ENCODE measurements at regions not wholly inside any gene's neighbourhood (a gene's known extent, or its start where the extent isn't known, plus 50 kb on each side); places are given as distances from the start of the nearest gene placed in this dataset.
A peak's percentile ranks its signal among the peaks of the same experiment; 100 is the strongest.
"Not testable (repeated sequence)": the region's sequence is repeated elsewhere in the genome, so short reads cannot be mapped to it uniquely, and the experiment has no call there.

DNA sequence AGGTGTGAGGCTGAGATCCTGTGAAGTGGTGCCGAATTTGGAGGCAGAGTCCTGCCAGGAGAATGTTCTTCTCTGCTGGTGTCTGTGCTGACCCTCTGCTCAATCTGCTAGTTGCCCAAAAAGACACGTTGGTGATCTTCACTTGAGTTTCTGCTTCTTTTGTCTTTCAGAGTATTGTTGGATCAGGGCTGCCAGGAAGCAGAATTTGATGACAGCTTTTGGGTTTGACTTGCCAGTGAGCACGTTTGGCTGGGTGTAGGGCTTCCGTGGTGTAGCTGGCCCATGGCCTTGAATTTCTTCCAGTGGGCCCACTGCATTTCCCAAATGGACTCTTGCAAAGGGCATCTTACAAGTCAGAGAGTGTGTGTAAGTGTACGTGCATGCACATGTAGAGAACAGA is 183.9 kb upstream of the IRF2BP2 start:
- not testable (repeated sequence) for H3K4me3 ChIP-seq, H3K27me3 ChIP-seq, H3K9me3 ChIP-seq, H3K27ac ChIP-seq, H3K36me3 ChIP-seq, ATAC-seq, H3K4me1 ChIP-seq
- 63% methylated on average over 2 of the region's 5 CpGs; no CpG with 5 or more reads in 1 of the 2 donors for WGBS, 2 donors (ENCODE audit: low coverage in 1 of 2)

DNA sequence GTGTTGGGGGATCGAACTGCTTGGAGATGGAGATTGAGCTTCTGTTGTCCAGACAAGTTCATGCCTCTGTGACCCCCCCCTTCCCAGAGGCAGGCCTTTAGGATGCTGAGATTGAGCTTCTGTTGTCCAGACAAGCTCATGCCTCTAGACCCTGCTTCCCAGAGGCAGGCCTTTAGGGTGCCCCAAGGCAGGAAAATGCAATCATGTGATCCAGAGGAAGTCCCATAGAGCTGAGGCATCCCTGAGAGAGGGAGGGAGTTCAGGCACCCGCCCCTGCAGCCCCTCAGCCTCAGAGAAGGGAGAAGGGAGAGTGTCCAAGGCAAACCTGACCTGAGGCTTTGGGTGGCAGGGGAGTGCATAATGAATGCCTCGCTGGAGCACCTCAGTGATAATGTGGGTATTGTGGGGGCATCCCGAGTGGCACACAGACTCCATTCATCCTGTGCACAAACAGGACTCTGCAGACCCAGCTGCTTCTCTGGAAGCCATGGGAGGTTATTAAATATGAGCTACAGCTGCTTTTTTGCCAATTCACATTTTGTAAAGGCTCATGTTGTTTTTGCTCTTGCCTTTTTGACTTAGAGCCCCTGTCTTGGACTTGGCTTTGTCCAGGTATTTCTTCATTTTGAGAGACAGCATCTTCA is 182.4 kb upstream of the IRF2BP2 start:
- WGBS, 2 donors (ENCODE audit: low coverage in 1 of 2): 85% methylated on average over 3 of the region's 4 CpGs; no CpG with 5 or more reads in 1 of the 2 donors
- not testable (repeated sequence) for H3K4me1 ChIP-seq, H3K9me3 ChIP-seq, H3K4me3 ChIP-seq, H3K27me3 ChIP-seq, H3K27ac ChIP-seq, H3K36me3 ChIP-seq
- ATAC-seq: peak; percentile 14

DNA sequence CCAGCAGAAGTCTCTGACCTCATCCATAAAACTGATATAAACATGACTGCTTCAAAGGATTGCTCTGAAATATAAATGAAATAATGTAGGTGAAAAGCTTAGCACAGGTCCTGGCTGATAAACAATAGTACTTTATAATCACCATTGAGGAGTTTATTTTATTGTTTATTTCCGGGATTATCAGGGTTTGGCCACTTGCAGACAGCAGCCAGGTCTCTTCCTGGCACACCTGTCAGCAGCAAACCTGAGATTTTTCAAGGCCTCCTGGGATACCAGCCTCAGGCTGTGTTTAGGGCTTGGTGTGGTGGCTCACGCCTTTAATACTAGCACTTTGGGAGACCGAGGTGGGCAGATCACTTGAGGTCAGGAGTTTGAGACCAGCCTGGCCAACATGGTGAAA is 181.6 kb upstream of the IRF2BP2 start:
- H3K27me3 ChIP-seq, H3K4me1 ChIP-seq, ATAC-seq, H3K36me3 ChIP-seq, H3K4me3 ChIP-seq, H3K9me3 ChIP-seq, H3K27ac ChIP-seq: not testable (repeated sequence)
- 40% methylated on average over 1 of the region's 3 CpGs; no CpG with 5 or more reads in 1 of the 2 donors for WGBS, 2 donors (ENCODE audit: low coverage in 1 of 2)

DNA sequence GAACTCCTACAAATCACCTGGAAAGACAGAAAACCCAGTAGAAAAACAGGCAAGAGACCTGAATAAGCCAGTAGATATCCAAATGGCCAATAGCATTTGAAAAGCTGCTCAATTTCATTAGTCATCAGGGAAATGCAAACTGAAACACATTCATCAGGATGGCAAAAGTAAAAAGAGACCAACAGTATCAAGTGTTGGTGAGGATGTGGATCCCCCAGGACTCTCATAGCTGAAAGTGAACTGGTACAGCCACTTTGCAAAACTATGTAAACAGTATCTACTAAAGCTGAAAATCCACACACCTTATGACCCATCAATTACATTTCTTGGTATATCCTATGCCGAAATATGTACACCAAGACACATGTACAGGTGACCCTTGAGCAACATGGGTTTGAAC is 180.4 kb upstream of the IRF2BP2 start:
- WGBS, 2 donors (ENCODE audit: low coverage in 1 of 2): no CpG with 5 or more reads among the region's 1 CpG
- H3K4me3 ChIP-seq, H3K27me3 ChIP-seq, H3K36me3 ChIP-seq, H3K27ac ChIP-seq, H3K9me3 ChIP-seq, H3K4me1 ChIP-seq, ATAC-seq: not testable (repeated sequence)

DNA sequence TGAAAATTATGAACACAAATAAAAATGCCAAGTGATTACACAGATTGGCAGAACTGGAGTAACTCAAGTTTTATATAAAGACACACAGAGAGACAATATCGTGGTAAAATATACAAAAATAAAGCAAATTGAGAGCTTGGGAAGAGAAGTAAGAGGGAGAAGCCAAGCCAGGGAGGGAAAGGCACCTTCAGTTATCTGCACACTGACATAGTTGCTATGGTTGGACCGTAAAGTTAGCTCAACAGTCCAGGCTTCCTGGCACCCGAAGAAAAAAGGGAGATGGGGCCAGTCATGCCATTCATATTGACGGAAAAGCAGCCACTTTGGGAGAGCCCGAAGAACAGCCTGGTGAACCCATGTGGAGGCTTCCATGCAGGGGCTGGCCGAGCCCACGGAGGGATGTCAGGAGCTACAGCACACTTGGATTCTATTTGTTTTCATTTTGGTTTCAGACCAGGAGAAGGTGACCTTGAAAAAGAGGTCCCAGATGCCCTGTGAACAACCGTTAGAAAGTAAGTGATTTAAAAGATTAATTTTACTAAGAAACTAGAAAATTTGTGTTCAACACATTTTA is 177.1 kb upstream of the IRF2BP2 start:
- ATAC-seq, H3K36me3 ChIP-seq, H3K4me1 ChIP-seq, H3K4me3 ChIP-seq, H3K27ac ChIP-seq, H3K9me3 ChIP-seq: not testable (repeated sequence)
- WGBS, 2 donors (ENCODE audit: low coverage in 1 of 2): 67 to 69% methylated on average over 2 of the region's 8 CpGs
- H3K27me3 ChIP-seq: peaks cover 11% of the 10 kb centered on the region

DNA sequence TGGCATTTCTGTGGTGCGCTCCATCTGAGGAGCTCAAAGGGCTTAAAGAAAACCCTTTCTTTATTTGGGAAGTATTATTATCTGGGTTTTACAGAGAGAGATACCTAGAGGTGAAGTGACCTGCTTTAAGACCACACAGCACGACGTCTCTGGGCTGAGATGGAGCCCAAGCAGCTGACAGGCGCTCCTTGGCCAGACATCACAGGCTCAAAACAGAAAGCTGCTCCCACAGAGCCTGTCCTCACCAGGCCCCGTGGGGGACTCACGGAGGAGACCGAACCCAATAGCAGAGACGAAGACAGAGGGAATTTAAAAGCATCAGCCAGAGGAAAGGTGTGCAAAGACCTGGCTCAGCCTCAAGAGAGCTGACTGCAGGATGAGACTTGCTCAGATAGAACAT is 175.9 kb upstream of the IRF2BP2 start:
- H3K4me3 ChIP-seq, ATAC-seq, H3K36me3 ChIP-seq, H3K9me3 ChIP-seq, H3K4me1 ChIP-seq, H3K27ac ChIP-seq: not testable (repeated sequence)
- H3K27me3 ChIP-seq: peaks cover 21% of the 10 kb centered on the region
- no CpG with 5 or more reads among the region's 8 CpGs for WGBS, 2 donors (ENCODE audit: low coverage in 1 of 2)

DNA sequence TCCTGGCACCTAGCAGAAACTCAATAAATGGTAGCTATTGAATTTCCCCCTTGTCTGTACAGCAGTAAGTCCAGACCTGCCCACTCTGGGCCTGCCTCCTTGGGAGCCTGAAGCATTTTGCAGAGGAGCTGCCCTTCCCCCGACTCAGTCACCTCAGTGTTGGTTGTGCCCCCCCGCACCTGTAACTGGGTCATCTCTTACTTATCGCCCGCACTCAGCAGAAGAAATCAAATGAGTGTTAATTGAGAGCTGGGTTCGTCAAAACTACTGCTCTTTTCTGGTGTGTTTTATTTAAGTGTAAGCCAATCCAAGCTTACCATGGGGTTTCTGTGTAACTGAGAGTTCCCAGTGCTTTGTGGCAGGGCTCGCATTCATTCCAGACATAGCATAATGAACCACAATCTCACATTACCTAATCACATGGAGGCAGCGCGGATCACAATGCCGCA is 175.5 kb upstream of the IRF2BP2 start:
- not testable (repeated sequence) for H3K9me3 ChIP-seq, H3K27ac ChIP-seq, H3K36me3 ChIP-seq, H3K4me3 ChIP-seq, ATAC-seq, H3K4me1 ChIP-seq
- WGBS, 2 donors (ENCODE audit: low coverage in 1 of 2): 90% methylated on average over 2 of the region's 9 CpGs; no CpG with 5 or more reads in 1 of the 2 donors
- peaks cover 26% of the 10 kb centered on the region for H3K27me3 ChIP-seq

DNA sequence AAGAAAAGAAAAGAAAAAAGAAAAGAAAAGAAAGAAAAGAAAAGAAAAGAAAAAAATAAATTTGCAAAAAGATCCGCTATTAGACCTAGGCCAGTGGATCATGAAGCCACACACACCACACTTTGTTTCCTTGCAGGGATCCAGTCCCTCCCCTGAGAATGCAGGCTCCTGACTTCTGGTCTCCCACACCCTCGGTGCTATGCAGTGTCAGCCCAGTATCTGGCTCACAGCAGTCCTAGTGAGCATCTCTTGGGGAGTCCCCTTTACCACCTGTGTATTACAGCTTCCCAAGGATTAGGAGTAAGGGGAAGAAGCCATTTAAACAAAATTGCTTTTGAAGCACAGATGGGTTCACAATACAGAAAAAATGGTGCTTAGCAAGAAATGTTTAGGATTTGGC is 174.1 kb upstream of the IRF2BP2 start:
- not testable (repeated sequence) for H3K27ac ChIP-seq, H3K4me1 ChIP-seq, H3K36me3 ChIP-seq, H3K9me3 ChIP-seq, ATAC-seq, H3K4me3 ChIP-seq
- peaks cover 37% of the 10 kb centered on the region for H3K27me3 ChIP-seq
- 86% methylated on average over 2 of the region's 2 CpGs; no CpG with 5 or more reads in 1 of the 2 donors for WGBS, 2 donors (ENCODE audit: low coverage in 1 of 2)

DNA sequence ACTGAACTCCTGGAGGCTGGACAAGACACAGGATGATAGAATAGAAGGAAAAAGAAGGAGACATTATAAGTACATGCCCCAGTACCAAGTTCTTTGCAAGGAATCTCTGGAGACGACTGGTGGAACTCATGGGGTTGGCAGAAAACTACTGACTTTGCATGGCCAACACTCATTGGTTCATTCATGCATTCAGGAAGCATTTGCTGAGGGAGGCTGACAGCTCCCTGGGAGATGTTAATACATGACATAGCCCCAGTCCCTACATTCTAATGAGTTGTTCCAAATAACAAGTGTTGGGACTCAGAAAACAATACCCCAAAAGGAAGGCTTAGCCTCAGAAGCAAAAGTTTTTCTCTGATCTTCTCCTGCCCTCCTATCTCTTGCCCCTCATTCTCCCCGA is 172.8 kb upstream of the IRF2BP2 start:
- Histone ChIP-seq H3K36me3 (no peaks in the 10 kb centered on the region), H3K27me3 (peaks cover 51% of the 10 kb centered on the region), H3K27ac (no peak overlapping the region), H3K4me1 (no peaks in the 10 kb centered on the region), H3K9me3 (no peaks in the 10 kb centered on the region), H3K4me3 (no peak overlapping the region)
- 65 to 73% methylated on average over 2 of the region's 2 CpGs for WGBS, 2 donors (ENCODE audit: low coverage in 1 of 2)
- TF ChIP-seq POLR2A (IDR thresholded peaks at IDR 0.05): no peak
- no peak for TF ChIP-seq EP300 (IDR thresholded peaks at IDR 0.05)
- TF ChIP-seq, protein P1, sequence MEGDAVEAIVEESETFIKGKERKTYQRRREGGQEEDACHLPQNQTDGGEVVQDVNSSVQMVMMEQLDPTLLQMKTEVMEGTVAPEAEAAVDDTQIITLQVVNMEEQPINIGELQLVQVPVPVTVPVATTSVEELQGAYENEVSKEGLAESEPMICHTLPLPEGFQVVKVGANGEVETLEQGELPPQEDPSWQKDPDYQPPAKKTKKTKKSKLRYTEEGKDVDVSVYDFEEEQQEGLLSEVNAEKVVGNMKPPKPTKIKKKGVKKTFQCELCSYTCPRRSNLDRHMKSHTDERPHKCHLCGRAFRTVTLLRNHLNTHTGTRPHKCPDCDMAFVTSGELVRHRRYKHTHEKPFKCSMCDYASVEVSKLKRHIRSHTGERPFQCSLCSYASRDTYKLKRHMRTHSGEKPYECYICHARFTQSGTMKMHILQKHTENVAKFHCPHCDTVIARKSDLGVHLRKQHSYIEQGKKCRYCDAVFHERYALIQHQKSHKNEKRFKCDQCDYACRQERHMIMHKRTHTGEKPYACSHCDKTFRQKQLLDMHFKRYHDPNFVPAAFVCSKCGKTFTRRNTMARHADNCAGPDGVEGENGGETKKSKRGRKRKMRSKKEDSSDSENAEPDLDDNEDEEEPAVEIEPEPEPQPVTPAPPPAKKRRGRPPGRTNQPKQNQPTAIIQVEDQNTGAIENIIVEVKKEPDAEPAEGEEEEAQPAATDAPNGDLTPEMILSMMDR (IDR thresholded peaks at IDR 0.05): no peak
- TF ChIP-seq POLR2AphosphoS5 (IDR thresholded peaks at IDR 0.05): no peak
- ATAC-seq: no peak
